ENCODE measurements at regions not wholly inside any gene's neighbourhood (a gene's known extent, or its start where the extent isn't known, plus 50 kb on each side); places are given as distances from the start of the nearest gene placed in this dataset.
A peak's percentile ranks its signal among the peaks of the same experiment; 100 is the strongest.

- Histone ChIP-seq H2AFZ (ENCODE audit: insufficient read depth, low read length, poor library complexity) (no peak overlapping the region), H2BK12ac (ENCODE audit: low read length) (no peak overlapping the region), H3K4me2 (ENCODE audit: low read length) (no peak overlapping the region), H3K4me3 (ENCODE audit: low read depth, low read length) (no peak overlapping the region), H3K36me3 (ENCODE audit: control insufficient read depth in 1 of 2, insufficient read depth in 2 of 2, low read length in 2 of 2) (no peaks in the 10 kb centered on the region), H4K12ac (ENCODE audit: low read depth, low read length) (no peak overlapping the region), H2BK5ac (ENCODE audit: low read depth, low read length, poor library complexity) (no peak overlapping the region), H3K14ac (ENCODE audit: low read length) (no peak overlapping the region), H3K27ac (ENCODE audit: low read depth, low read length) (no peak overlapping the region), H3K9ac (ENCODE audit: low read length) (no peak overlapping the region), H3K9me3 (ENCODE audit: insufficient read depth, low read depth, low read length) (no peaks in the 10 kb centered on the region), H2BK120ac (ENCODE audit: insufficient read depth, low read length, poor library complexity) (no peak overlapping the region), H3K18ac (ENCODE audit: low read length) (no peak overlapping the region), H2AK5ac (ENCODE audit: low read length) (no peak overlapping the region), H3K23ac (ENCODE audit: low read length) (no peak overlapping the region), H3K27me3 (ENCODE audit: insufficient read depth, low read length) (no peaks in the 10 kb centered on the region), H3K4ac (ENCODE audit: low read depth, low read length) (no peak overlapping the region), H3K4me1 (ENCODE audit: control insufficient read depth in 1 of 2, insufficient read depth in 2 of 2, low read length in 2 of 2) (peaks cover 9 to 12% of the 10 kb centered on the region in 2 experiments), H3K79me1 (ENCODE audit: low read length) (no peaks in the 10 kb centered on the region), H4K91ac (ENCODE audit: low read depth, low read length) (no peak overlapping the region), H4K8ac (ENCODE audit: low read depth, low read length) (no peak overlapping the region), H3K79me2 (ENCODE audit: control insufficient read depth, insufficient read depth, low read length, poor library complexity) (no peaks in the 10 kb centered on the region)
- no CpG with 5 or more reads among the region's 7 CpGs for WGBS (ENCODE audit: extremely low coverage, insufficient coverage, insufficient read length)
- DNase-seq, result no peak
Measured at GRCh38 chr5:170176916-170177315, 55.9 kb upstream of the C5orf58 start.

- H2BK5ac ChIP-seq (ENCODE audit: low read depth, low read length, poor library complexity), result no peak overlapping the region
- no peak overlapping the region for H3K4ac ChIP-seq (ENCODE audit: low read depth, low read length)
- H3K14ac ChIP-seq (ENCODE audit: low read length), result no peak overlapping the region
- no peak overlapping the region for H3K4me2 ChIP-seq (ENCODE audit: low read length)
- no peak overlapping the region for H3K4me3 ChIP-seq (ENCODE audit: low read depth, low read length)
- H2AK5ac ChIP-seq (ENCODE audit: low read length), result no peak overlapping the region
- H3K27ac ChIP-seq (ENCODE audit: low read depth, low read length), result no peak overlapping the region
- no peak overlapping the region for H4K12ac ChIP-seq (ENCODE audit: low read depth, low read length)
- no peak overlapping the region for H3K18ac ChIP-seq (ENCODE audit: low read length)
- H3K79me2 ChIP-seq (ENCODE audit: control insufficient read depth, insufficient read depth, low read length, poor library complexity), result no peaks in the 10 kb centered on the region
- no CpG with 5 or more reads among the region's 8 CpGs for WGBS (ENCODE audit: extremely low coverage, insufficient coverage, insufficient read length)
- peaks cover 12 to 14% of the 10 kb centered on the region in 2 experiments for H3K4me1 ChIP-seq (ENCODE audit: control insufficient read depth in 1 of 2, insufficient read depth in 2 of 2, low read length in 2 of 2)
- peak; percentile 41 to 63 for DNase-seq
- H4K91ac ChIP-seq (ENCODE audit: low read depth, low read length), result peak overlapping the region; percentile 69
- H2BK120ac ChIP-seq (ENCODE audit: insufficient read depth, low read length, poor library complexity), result peak overlapping the region; percentile 10
- H3K9ac ChIP-seq (ENCODE audit: low read length), result no peak overlapping the region
- no peak overlapping the region for H4K8ac ChIP-seq (ENCODE audit: low read depth, low read length)
- H3K36me3 ChIP-seq (ENCODE audit: control insufficient read depth in 1 of 2, insufficient read depth in 2 of 2, low read length in 2 of 2), result no peaks in the 10 kb centered on the region
- no peak overlapping the region for H2AFZ ChIP-seq (ENCODE audit: insufficient read depth, low read length, poor library complexity)
- no peaks in the 10 kb centered on the region for H3K79me1 ChIP-seq (ENCODE audit: low read length)
- no peaks in the 10 kb centered on the region for H3K9me3 ChIP-seq (ENCODE audit: insufficient read depth, low read depth, low read length)
- H2BK12ac ChIP-seq (ENCODE audit: low read length), result no peak overlapping the region
- no peak overlapping the region for H3K23ac ChIP-seq (ENCODE audit: low read length)
- H3K27me3 ChIP-seq (ENCODE audit: insufficient read depth, low read length), result no peaks in the 10 kb centered on the region
Measured at GRCh38 chr5:170178814-170179213, 54.0 kb upstream of the C5orf58 start.

DNA sequence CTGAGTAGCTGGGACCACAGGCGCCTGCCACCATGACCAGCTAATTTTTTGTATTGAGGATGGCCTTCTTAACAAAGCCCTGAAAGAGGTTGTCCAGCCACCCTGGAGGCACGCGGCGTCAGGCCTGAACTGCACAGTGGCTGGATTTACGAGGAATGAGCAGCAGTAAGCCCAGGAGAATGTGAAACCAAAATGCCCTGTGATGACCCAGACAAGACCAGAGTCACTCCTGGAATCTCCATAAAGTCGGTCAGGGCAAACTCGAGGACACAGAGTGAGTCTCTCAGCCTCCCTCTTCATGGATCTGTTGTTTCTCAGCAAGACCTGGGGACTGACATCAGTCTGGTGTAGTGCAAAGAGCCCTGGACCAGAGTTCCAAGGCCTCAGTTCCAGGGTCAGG is 53.2 kb upstream of the C5orf58 start:
- Histone ChIP-seq H3K27ac (ENCODE audit: low read depth, low read length) (peak overlapping the region; percentile 32), H4K91ac (ENCODE audit: low read depth, low read length) (no peak overlapping the region), H3K4me3 (ENCODE audit: low read depth, low read length) (no peak overlapping the region), H3K79me1 (ENCODE audit: low read length) (no peaks in the 10 kb centered on the region), H3K79me2 (ENCODE audit: control insufficient read depth, insufficient read depth, low read length, poor library complexity) (no peaks in the 10 kb centered on the region), H4K8ac (ENCODE audit: low read depth, low read length) (no peak overlapping the region), H2BK5ac (ENCODE audit: low read depth, low read length, poor library complexity) (no peak overlapping the region), H3K27me3 (ENCODE audit: insufficient read depth, low read length) (no peaks in the 10 kb centered on the region), H3K14ac (ENCODE audit: low read length) (no peak overlapping the region), H3K4ac (ENCODE audit: low read depth, low read length) (no peak overlapping the region), H3K9me3 (ENCODE audit: insufficient read depth, low read depth, low read length) (no peaks in the 10 kb centered on the region), H3K9ac (ENCODE audit: low read length) (no peak overlapping the region), H2AK5ac (ENCODE audit: low read length) (no peak overlapping the region), H2BK120ac (ENCODE audit: insufficient read depth, low read length, poor library complexity) (no peak overlapping the region), H3K36me3 (ENCODE audit: control insufficient read depth in 1 of 2, insufficient read depth in 2 of 2, low read length in 2 of 2) (no peaks in the 10 kb centered on the region), H2AFZ (ENCODE audit: insufficient read depth, low read length, poor library complexity) (no peak overlapping the region), H3K18ac (ENCODE audit: low read length) (no peak overlapping the region), H3K23ac (ENCODE audit: low read length) (no peak overlapping the region), H4K12ac (ENCODE audit: low read depth, low read length) (no peak overlapping the region), H3K4me1 (ENCODE audit: control insufficient read depth in 1 of 2, insufficient read depth in 2 of 2, low read length in 2 of 2) (peaks cover 12 to 14% of the 10 kb centered on the region in 2 experiments), H2BK12ac (ENCODE audit: low read length) (no peak overlapping the region), H3K4me2 (ENCODE audit: low read length) (no peak overlapping the region)
- DNase-seq, result peak in 1 of 2 donors; percentile 47
- no CpG with 5 or more reads among the region's 7 CpGs for WGBS (ENCODE audit: extremely low coverage, insufficient coverage, insufficient read length)

DNA sequence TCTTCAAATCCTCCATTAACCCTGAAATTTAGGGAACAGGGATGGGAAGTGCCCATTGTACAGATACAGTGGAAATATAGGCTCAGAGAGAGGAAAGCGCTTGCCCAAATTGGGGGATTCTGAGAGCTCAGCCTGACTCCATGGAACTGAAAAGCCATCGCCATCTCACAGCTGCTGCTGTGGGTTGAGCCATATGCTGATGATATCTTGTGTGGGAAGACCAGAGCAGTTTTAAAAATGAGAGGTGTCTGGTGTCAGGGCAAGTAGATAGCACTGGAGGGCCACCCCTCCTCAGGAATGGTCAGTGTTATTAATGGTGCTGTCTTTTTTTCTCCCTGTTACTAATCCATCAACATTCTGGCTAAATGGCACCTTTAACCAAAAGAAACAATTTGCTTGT is 50.9 kb upstream of the C5orf58 start:
- Histone ChIP-seq H3K79me2 (ENCODE audit: control insufficient read depth, insufficient read depth, low read length, poor library complexity) (no peaks in the 10 kb centered on the region), H4K8ac (ENCODE audit: low read depth, low read length) (no peak overlapping the region), H3K9me3 (ENCODE audit: insufficient read depth, low read depth, low read length) (no peaks in the 10 kb centered on the region), H3K4ac (ENCODE audit: low read depth, low read length) (no peak overlapping the region), H3K36me3 (ENCODE audit: control insufficient read depth in 1 of 2, insufficient read depth in 2 of 2, low read length in 2 of 2) (no peaks in the 10 kb centered on the region), H4K91ac (ENCODE audit: low read depth, low read length) (no peak overlapping the region), H3K18ac (ENCODE audit: low read length) (no peak overlapping the region), H2BK12ac (ENCODE audit: low read length) (no peak overlapping the region), H3K4me3 (ENCODE audit: low read depth, low read length) (no peak overlapping the region), H2BK120ac (ENCODE audit: insufficient read depth, low read length, poor library complexity) (no peak overlapping the region), H3K27me3 (ENCODE audit: insufficient read depth, low read length) (no peaks in the 10 kb centered on the region), H3K14ac (ENCODE audit: low read length) (no peak overlapping the region), H3K4me1 (ENCODE audit: control insufficient read depth in 1 of 2, insufficient read depth in 2 of 2, low read length in 2 of 2) (peaks cover 12 to 14% of the 10 kb centered on the region in 2 experiments), H3K23ac (ENCODE audit: low read length) (no peak overlapping the region), H3K79me1 (ENCODE audit: low read length) (no peaks in the 10 kb centered on the region), H2BK5ac (ENCODE audit: low read depth, low read length, poor library complexity) (no peak overlapping the region), H2AFZ (ENCODE audit: insufficient read depth, low read length, poor library complexity) (no peak overlapping the region), H3K27ac (ENCODE audit: low read depth, low read length) (no peak overlapping the region), H4K12ac (ENCODE audit: low read depth, low read length) (no peak overlapping the region), H2AK5ac (ENCODE audit: low read length) (no peak overlapping the region), H3K9ac (ENCODE audit: low read length) (no peak overlapping the region), H3K4me2 (ENCODE audit: low read length) (no peak overlapping the region)
- WGBS (ENCODE audit: extremely low coverage, insufficient coverage, insufficient read length), result no CpG with 5 or more reads among the region's 2 CpGs
- no peak for DNase-seq

Measured in trophoblast cell (in vitro differentiated cells and primary cell).